Colonic mucosa (tissue), 4 donors: ENCODE measurements at regions not wholly inside any gene's neighbourhood (a gene's known extent, or its start where the extent isn't known, plus 50 kb on each side); places are given as distances from the start of the nearest gene placed in this dataset.

ENCODE experiments used
- DNase-seq: peaks from one replicate; pipeline ENCODE4 v3.0.0-alpha.2; 2020
- H3K27ac ChIP-seq: fragments of 200-600 bp; one replicate; pipeline ENCODE4 v1.8.0; 2021
- H3K27me3 ChIP-seq: fragments of 200-600 bp; one replicate; pipeline ENCODE4 v1.8.0; 2021
- H3K36me3 ChIP-seq: fragments of 200-600 bp; one replicate; pipeline ENCODE4 v1.8.0; 2021
- H3K4me1 ChIP-seq: fragments of 200-600 bp; one replicate; pipeline ENCODE4 v1.8.0; 2021; ENCODE audit warnings: mild to moderate bottlenecking
- H3K4me3 ChIP-seq: fragments of 200-600 bp; one replicate; pipeline ENCODE4 v1.8.0; 2021
- H3K9ac ChIP-seq, 2 donors: one replicate each; pipeline ENCODE4 v1.7.0; 2013; ENCODE audit warnings: control low read depth in 2 of 2, low read depth in 2 of 2, low read length in 2 of 2
- H3K9me3 ChIP-seq: fragments of 200-600 bp; one replicate; pipeline ENCODE4 v1.8.0; 2021
- intact Hi-C: fragments of 100-400 bp; cut with DNase I; formaldehyde crosslinking; loops from one replicate; pipeline ENCODE4 v1.14.1; 2022
- TF ChIP-seq, protein P1 (sequence below): fragments of 200-600 bp; IDR thresholded peaks from one replicate; pipeline ENCODE4 v1.8.0; 2022; ENCODE audit warnings: antibody characterized with exemption, mild to moderate bottlenecking
- donor health status: healthy.
- donor health status: DM: no; HTN: no; CAD: no.
- donor health status: DM: no; HTN: no; CAD: no.

DNA sequence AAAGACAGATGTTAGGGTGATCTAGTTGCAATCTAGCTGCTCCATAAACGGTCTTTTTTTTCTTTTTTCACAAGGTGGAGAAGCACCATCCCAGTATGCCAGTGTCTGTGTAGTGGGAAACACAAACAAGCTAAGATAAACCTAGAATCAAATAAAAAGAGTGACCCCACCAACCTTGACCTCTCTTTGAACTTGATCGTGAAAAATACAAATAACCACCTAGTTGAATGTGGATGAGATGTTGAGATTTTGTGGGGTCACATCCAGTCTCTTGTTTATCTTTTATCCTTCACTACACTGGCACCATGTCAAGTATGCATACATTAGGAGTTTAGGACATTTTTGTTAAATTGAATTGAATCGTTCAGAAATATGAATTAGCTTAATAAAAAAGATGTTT, 194.6 kb upstream of the EYA4 start:
- intact Hi-C loops: no loop called here
- Histone ChIP-seq H3K9me3 (no peaks in the 10 kb centered on the region), H3K27me3 (no peaks in the 10 kb centered on the region), H3K36me3 (no peaks in the 10 kb centered on the region), H3K27ac (no peak overlapping the region), H3K4me3 (no peak overlapping the region), H3K4me1 (no peaks in the 10 kb centered on the region), H3K9ac (no peak overlapping the region)
- DNase-seq: no peak
- TF ChIP-seq, protein P1, sequence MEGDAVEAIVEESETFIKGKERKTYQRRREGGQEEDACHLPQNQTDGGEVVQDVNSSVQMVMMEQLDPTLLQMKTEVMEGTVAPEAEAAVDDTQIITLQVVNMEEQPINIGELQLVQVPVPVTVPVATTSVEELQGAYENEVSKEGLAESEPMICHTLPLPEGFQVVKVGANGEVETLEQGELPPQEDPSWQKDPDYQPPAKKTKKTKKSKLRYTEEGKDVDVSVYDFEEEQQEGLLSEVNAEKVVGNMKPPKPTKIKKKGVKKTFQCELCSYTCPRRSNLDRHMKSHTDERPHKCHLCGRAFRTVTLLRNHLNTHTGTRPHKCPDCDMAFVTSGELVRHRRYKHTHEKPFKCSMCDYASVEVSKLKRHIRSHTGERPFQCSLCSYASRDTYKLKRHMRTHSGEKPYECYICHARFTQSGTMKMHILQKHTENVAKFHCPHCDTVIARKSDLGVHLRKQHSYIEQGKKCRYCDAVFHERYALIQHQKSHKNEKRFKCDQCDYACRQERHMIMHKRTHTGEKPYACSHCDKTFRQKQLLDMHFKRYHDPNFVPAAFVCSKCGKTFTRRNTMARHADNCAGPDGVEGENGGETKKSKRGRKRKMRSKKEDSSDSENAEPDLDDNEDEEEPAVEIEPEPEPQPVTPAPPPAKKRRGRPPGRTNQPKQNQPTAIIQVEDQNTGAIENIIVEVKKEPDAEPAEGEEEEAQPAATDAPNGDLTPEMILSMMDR: no peak

DNA sequence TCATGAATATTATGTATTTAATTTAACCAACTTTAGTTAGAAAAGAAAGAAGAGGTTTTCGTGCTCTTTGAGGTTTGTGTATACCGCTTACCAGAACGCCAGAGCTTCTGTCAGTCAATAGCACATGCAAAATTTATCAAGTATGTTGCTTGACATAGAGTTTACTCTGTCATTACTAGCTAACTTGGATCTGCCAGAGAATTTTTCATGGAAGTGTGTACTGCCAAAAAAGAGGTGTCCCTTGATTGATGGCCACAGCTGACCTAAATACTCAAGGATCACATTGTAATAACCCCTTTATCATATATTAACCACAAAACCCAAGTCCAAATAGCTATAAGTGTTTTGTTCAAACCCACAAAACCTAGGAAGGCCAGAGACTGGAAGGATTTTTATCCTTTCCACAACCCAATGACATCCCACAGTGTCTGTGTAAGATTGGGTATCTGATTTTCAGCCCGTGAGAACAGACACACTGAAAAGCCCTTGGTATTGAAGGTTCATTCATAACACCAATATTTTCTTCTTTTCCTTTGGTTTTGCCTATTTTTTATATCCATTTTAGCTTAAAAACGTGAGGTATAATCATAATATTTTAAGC, 194.0 kb upstream of the EYA4 start:
- H3K4me3 ChIP-seq: no peak overlapping the region
- intact Hi-C loops: no loop called here
- no peaks in the 10 kb centered on the region for H3K36me3 ChIP-seq
- no peaks in the 10 kb centered on the region for H3K9me3 ChIP-seq
- H3K9ac ChIP-seq: no peak overlapping the region
- no peaks in the 10 kb centered on the region for H3K4me1 ChIP-seq
- no peak overlapping the region for H3K27ac ChIP-seq
- TF ChIP-seq, protein P1: no peak
- H3K27me3 ChIP-seq: no peaks in the 10 kb centered on the region
- no peak for DNase-seq

DNA sequence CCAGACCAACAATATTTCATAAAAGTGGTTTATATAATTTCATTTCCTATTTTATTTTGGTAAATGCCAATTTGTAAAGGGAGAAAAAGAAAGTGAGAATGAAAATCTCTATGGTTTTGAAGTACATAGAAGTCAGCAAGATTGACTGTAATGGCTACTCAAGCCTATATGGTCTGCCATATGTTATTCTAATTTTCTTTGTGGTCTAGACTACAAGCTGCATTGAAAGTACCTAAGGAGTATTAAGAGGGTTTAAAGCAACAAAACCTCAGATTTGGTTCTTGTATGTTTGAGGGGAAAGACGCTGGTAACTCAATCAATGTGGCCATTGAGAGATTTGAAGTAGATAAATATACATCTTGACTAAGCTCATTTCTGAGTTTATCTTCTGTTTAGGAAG, 193.5 kb upstream of the EYA4 start:
- Histone ChIP-seq H3K9ac (no peak overlapping the region), H3K36me3 (no peaks in the 10 kb centered on the region), H3K27ac (no peak overlapping the region), H3K27me3 (no peaks in the 10 kb centered on the region), H3K9me3 (no peaks in the 10 kb centered on the region), H3K4me1 (no peaks in the 10 kb centered on the region), H3K4me3 (no peak overlapping the region)
- intact Hi-C loops: no loop called here
- no peak for DNase-seq
- TF ChIP-seq, protein P1: no peak

DNA sequence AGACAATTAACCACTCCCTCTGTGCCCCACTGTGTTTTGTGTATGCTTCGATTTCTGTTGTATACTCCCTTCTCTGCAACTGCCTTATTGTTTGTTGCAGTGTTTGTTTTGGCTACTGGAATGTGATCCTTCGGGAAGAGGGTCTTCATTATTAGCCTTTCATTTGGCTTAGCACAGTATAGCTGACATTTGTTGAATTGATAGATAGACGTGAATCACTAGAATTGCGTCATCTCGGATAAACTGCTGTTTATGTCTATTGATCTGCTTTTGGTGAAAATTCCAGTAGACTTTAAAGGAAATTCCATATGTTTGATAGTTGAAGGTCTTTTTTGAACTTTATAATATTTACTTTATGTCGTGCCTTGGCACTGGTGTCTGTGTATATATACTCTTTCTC, 189.9 kb upstream of the EYA4 start:
- H3K36me3 ChIP-seq: no peaks in the 10 kb centered on the region
- intact Hi-C loops: no loop called here
- DNase-seq: no peak

DNA sequence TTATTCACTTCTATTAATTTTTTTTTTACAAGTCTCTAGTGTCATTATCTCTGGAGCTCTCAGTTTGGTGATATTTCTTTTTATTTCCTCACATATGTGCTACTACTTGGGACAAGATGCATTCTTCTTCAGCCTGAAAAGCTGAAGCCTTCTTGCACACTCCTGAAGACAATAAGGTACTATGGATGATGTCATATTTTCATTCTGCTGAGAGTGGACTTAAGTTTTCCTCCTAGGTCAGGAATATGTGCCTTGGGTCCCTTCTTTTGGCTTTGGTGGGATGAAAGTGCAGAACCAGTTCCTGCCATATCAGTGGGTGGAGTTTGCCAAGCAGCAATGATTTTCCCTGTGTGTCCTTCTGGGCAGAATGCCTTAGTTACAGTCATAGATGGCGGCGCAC, 188.7 kb upstream of the EYA4 start:
- Histone ChIP-seq H3K9ac (no peak overlapping the region), H3K36me3 (no peaks in the 10 kb centered on the region), H3K9me3 (no peaks in the 10 kb centered on the region), H3K27ac (no peak overlapping the region), H3K4me3 (no peak overlapping the region), H3K27me3 (no peaks in the 10 kb centered on the region), H3K4me1 (no peaks in the 10 kb centered on the region)
- intact Hi-C loops: no loop called here
- TF ChIP-seq, protein P1: no peak
- no peak for DNase-seq

More for the DNA sequence above, 189.9 kb upstream of the EYA4 start:
- no peak overlapping the region for H3K9ac ChIP-seq
- H3K9me3 ChIP-seq: no peaks in the 10 kb centered on the region
- H3K27me3 ChIP-seq: no peaks in the 10 kb centered on the region
- TF ChIP-seq, protein P1: no peak
- H3K4me3 ChIP-seq: no peak overlapping the region
- H3K4me1 ChIP-seq: no peaks in the 10 kb centered on the region
- no peak overlapping the region for H3K27ac ChIP-seq
